ENCODE measurements at regions not wholly inside any gene's neighbourhood (a gene's known extent, or its start where the extent isn't known, plus 50 kb on each side); places are given as distances from the start of the nearest gene placed in this dataset.

- TF ChIP-seq, protein P1, sequence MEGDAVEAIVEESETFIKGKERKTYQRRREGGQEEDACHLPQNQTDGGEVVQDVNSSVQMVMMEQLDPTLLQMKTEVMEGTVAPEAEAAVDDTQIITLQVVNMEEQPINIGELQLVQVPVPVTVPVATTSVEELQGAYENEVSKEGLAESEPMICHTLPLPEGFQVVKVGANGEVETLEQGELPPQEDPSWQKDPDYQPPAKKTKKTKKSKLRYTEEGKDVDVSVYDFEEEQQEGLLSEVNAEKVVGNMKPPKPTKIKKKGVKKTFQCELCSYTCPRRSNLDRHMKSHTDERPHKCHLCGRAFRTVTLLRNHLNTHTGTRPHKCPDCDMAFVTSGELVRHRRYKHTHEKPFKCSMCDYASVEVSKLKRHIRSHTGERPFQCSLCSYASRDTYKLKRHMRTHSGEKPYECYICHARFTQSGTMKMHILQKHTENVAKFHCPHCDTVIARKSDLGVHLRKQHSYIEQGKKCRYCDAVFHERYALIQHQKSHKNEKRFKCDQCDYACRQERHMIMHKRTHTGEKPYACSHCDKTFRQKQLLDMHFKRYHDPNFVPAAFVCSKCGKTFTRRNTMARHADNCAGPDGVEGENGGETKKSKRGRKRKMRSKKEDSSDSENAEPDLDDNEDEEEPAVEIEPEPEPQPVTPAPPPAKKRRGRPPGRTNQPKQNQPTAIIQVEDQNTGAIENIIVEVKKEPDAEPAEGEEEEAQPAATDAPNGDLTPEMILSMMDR (IDR thresholded peaks at IDR 0.05) = no peak
- TF ChIP-seq POLR2AphosphoS5 (IDR thresholded peaks at IDR 0.05) (no peak), POLR2A (IDR thresholded peaks at IDR 0.05) (no peak)
Observed at GRCh38 chr4:96389770-96390169, 549.9 kb downstream of the PDHA2 start.

All from suprapubic skin (tissue), 4 donors.